ENCODE measurements at regions not wholly inside any gene's neighbourhood (a gene's known extent, or its start where the extent isn't known, plus 50 kb on each side); places are given as distances from the start of the nearest gene placed in this dataset.

DNA sequence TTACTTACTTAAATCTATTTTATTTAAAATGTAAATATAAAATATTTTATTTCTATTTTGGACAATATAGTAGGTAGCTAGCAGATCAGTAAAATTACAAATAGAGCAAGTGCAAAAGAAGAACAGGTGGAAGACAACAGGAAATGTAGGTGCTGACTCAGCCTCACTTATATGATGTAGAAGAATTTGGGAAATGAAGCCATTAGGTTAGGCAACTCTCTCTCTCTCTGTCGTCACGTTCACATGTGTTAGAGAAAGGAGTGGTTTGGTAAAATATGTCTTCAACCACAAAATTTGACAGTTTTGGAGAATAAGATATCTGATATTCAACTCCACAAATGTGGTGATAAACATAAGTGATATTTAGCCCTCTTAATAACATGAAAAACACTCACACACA, 532.5 kb upstream of the KCNMB2 start:
- H3K4me2 ChIP-seq (ENCODE audit: low read depth, low read length), result no peak overlapping the region
- in situ Hi-C loops (cut with HindIII; ENCODE audit: extremely low pct_ligation_motif_present, low pct_unique_long_range_greater_than_20kb) (no loop called here), intact Hi-C loops (cut with micrococcal nuclease; ENCODE audit: unreplicated experiment) (no loop called here)
- no peak for ATAC-seq
- no peaks in the 10 kb centered on the region for H3K9me3 ChIP-seq (ENCODE audit: low read length)
- WGBS (ENCODE audit: low lambda C conversion rate), result 15% methylated on average over 2 of the region's 2 CpGs
- DNase-seq (ENCODE audit: low spot score), result no peak
- ChIA-PET POLR2A (no interaction called here), CTCF (ENCODE audit: low intra/inter-chr PET ratio, low total read pairs) (no interaction called here)
- H3K4me1 ChIP-seq (ENCODE audit: insufficient read depth, low read length), result no peaks in the 10 kb centered on the region
- no peaks in the 10 kb centered on the region for H3K27me3 ChIP-seq (ENCODE audit: control insufficient read depth in 1 of 2, insufficient read depth in 2 of 2, low read length in 2 of 2)
- no peaks in the 10 kb centered on the region for H3K36me3 ChIP-seq (replicated peaks in 1 of 2; ENCODE audit: control insufficient read depth in 1 of 2, insufficient read depth in 2 of 2, low read length in 2 of 2)
- no peak for TF ChIP-seq TGIF2 (CRISPR knock-in tag; IDR thresholded peaks at IDR 0.05)
- TF ChIP-seq CREB1 (IDR thresholded peaks at IDR 0.05), result peak; percentile 4; the same call in 1 of the 2 replicates
- TF ChIP-seq CREB1 (CRISPR knock-in tag; IDR thresholded peaks at IDR 0.05), result no peak
- H2AFZ ChIP-seq (ENCODE audit: low read length), result no peak overlapping the region
- H3K4me3 ChIP-seq (replicated peaks in 1 of 3; ENCODE audit: insufficient read depth in 1 of 3, low read depth in 2 of 3, low read length in 3 of 3), result no peak overlapping the region
- no peak overlapping the region for H3K27ac ChIP-seq (ENCODE audit: extremely low read length, insufficient read depth, low read length)
- no peaks in the 10 kb centered on the region for H3K79me2 ChIP-seq (ENCODE audit: insufficient read depth, low read length)
- no peak for FAIRE-seq
- BruUV-seq (replicated peaks), result no TSS peak
- H3K9ac ChIP-seq (ENCODE audit: insufficient read depth, low read depth, low read length), result no peak overlapping the region
- H4K20me1 ChIP-seq (ENCODE audit: insufficient read depth, low read length), result no peaks in the 10 kb centered on the region

DNA sequence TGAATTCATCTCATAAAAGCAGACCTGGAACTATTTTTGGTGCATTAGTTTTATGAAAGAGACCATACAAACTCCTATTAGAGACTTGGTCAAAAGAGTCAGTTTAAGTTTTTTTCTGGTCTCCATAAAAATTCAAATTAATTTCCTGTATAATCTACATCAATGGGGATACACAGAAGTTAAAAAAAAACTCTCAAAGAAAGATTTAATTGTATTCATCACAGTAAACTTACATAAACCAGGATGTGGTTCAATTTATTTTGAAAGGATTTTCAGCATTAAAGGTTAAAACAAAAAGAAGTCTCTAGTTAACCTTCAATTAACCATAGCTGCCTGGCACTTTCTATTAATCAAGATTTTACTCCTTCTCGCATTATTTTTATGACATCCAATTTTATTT, 530.3 kb upstream of the KCNMB2 start:
- no peak for DNase-seq (ENCODE audit: low spot score)
- Histone ChIP-seq H3K27ac (ENCODE audit: extremely low read length, insufficient read depth, low read length) (no peak overlapping the region), H3K4me3 (replicated peaks in 1 of 3; ENCODE audit: insufficient read depth in 1 of 3, low read depth in 2 of 3, low read length in 3 of 3) (no peak overlapping the region), H3K36me3 (replicated peaks in 1 of 2; ENCODE audit: control insufficient read depth in 1 of 2, insufficient read depth in 2 of 2, low read length in 2 of 2) (no peaks in the 10 kb centered on the region), H3K4me1 (ENCODE audit: insufficient read depth, low read length) (no peaks in the 10 kb centered on the region), H2AFZ (ENCODE audit: low read length) (no peak overlapping the region), H3K4me2 (ENCODE audit: low read depth, low read length) (no peak overlapping the region), H3K9me3 (ENCODE audit: low read length) (no peaks in the 10 kb centered on the region), H4K20me1 (ENCODE audit: insufficient read depth, low read length) (no peaks in the 10 kb centered on the region), H3K79me2 (ENCODE audit: insufficient read depth, low read length) (no peaks in the 10 kb centered on the region), H3K27me3 (ENCODE audit: control insufficient read depth in 1 of 2, insufficient read depth in 2 of 2, low read length in 2 of 2) (no peaks in the 10 kb centered on the region), H3K9ac (ENCODE audit: insufficient read depth, low read depth, low read length) (no peak overlapping the region)
- in situ Hi-C loops (cut with HindIII; ENCODE audit: extremely low pct_ligation_motif_present, low pct_unique_long_range_greater_than_20kb), result no loop called here
- 60% methylated on average over 1 of the region's 1 CpG for WGBS (ENCODE audit: low lambda C conversion rate)
- ChIA-PET CTCF (ENCODE audit: low intra/inter-chr PET ratio, low total read pairs) (no interaction called here), POLR2A (no interaction called here)
- no peak for FAIRE-seq
- intact Hi-C loops (cut with micrococcal nuclease; ENCODE audit: unreplicated experiment), result no loop called here
- BruUV-seq (replicated peaks), result no TSS peak
- ATAC-seq, result no peak
- TF ChIP-seq CBX2 (IDR thresholded peaks at IDR 0.05; ENCODE audit: low read depth, low read length) (no peak), CBX2 (CRISPR knock-in tag; IDR thresholded peaks at IDR 0.05; ENCODE audit: low read depth) (no peak), KLF6 (CRISPR knock-in tag; IDR thresholded peaks at IDR 0.05) (no peak), ZNF790 (CRISPR knock-in tag; IDR thresholded peaks at IDR 0.05; ENCODE audit: borderline replicate concordance) (no peak), FIP1L1 (IDR thresholded peaks at IDR 0.05; ENCODE audit: borderline replicate concordance, insufficient read depth, low read depth, low read length) (no peak), JDP2 (CRISPR knock-in tag; IDR thresholded peaks at IDR 0.05; ENCODE audit: borderline replicate concordance) (no peak), ZNF446 (CRISPR knock-in tag; IDR thresholded peaks at IDR 0.05) (no peak), TRIM24 (CRISPR knock-in tag; IDR thresholded peaks at IDR 0.05) (no peak)
- TF ChIP-seq, protein P1, sequence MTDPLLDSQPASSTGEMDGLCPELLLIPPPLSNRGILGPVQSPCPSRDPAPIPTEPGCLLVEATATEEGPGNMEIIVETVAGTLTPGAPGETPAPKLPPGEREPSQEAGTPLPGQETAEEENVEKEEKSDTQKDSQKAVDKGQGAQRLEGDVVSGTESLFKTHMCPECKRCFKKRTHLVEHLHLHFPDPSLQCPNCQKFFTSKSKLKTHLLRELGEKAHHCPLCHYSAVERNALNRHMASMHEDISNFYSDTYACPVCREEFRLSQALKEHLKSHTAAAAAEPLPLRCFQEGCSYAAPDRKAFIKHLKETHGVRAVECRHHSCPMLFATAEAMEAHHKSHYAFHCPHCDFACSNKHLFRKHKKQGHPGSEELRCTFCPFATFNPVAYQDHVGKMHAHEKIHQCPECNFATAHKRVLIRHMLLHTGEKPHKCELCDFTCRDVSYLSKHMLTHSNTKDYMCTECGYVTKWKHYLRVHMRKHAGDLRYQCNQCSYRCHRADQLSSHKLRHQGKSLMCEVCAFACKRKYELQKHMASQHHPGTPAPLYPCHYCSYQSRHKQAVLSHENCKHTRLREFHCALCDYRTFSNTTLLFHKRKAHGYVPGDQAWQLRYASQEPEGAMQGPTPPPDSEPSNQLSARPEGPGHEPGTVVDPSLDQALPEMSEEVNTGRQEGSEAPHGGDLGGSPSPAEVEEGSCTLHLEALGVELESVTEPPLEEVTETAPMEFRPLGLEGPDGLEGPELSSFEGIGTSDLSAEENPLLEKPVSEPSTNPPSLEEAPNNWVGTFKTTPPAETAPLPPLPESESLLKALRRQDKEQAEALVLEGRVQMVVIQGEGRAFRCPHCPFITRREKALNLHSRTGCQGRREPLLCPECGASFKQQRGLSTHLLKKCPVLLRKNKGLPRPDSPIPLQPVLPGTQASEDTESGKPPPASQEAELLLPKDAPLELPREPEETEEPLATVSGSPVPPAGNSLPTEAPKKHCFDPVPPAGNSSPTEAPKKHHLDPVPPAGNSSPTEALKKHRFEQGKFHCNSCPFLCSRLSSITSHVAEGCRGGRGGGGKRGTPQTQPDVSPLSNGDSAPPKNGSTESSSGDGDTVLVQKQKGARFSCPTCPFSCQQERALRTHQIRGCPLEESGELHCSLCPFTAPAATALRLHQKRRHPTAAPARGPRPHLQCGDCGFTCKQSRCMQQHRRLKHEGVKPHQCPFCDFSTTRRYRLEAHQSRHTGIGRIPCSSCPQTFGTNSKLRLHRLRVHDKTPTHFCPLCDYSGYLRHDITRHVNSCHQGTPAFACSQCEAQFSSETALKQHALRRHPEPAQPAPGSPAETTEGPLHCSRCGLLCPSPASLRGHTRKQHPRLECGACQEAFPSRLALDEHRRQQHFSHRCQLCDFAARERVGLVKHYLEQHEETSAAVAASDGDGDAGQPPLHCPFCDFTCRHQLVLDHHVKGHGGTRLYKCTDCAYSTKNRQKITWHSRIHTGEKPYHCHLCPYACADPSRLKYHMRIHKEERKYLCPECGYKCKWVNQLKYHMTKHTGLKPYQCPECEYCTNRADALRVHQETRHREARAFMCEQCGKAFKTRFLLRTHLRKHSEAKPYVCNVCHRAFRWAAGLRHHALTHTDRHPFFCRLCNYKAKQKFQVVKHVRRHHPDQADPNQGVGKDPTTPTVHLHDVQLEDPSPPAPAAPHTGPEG (CRISPR knock-in tag; IDR thresholded peaks at IDR 0.05), result no peak
- TF ChIP-seq, protein P2, sequence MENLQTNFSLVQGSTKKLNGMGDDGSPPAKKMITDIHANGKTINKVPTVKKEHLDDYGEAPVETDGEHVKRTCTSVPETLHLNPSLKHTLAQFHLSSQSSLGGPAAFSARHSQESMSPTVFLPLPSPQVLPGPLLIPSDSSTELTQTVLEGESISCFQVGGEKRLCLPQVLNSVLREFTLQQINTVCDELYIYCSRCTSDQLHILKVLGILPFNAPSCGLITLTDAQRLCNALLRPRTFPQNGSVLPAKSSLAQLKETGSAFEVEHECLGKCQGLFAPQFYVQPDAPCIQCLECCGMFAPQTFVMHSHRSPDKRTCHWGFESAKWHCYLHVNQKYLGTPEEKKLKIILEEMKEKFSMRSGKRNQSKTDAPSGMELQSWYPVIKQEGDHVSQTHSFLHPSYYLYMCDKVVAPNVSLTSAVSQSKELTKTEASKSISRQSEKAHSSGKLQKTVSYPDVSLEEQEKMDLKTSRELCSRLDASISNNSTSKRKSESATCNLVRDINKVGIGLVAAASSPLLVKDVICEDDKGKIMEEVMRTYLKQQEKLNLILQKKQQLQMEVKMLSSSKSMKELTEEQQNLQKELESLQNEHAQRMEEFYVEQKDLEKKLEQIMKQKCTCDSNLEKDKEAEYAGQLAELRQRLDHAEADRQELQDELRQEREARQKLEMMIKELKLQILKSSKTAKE (CRISPR knock-in tag; IDR thresholded peaks at IDR 0.05; ENCODE audit: borderline replicate concordance), result no peak
